Lung (tissue), 11 donors: ENCODE measurements at regions not wholly inside any gene's neighbourhood (a gene's known extent, or its start where the extent isn't known, plus 50 kb on each side); places are given as distances from the start of the nearest gene placed in this dataset.
A peak's percentile ranks its signal among the peaks of the same experiment; 100 is the strongest.

Experiments
- ATAC-seq: fragments of 200-7000 bp; cut with Tn5 transposase; one replicate; pipeline ENCODE4 v1.9.1; 2020; ENCODE audit warnings: moderate number of reproducible peaks; ENCODE audit not compliant: insufficient read depth, low FRiP score
- DNase-seq, 3 donors: peaks; one replicate each; pipeline ENCODE4 v3.0.0-alpha.2; 2013 to 2017
- H3K27ac ChIP-seq, 2 donors: one replicate each; pipeline ENCODE4 v1.5.1; 2013; ENCODE audit warnings: mild to moderate bottlenecking in 2 of 2, moderate library complexity in 2 of 2, control low read depth in 1 of 2, inconsistent platforms in 1 of 2, low read depth in 1 of 2, low read length in 1 of 2
- H3K27me3 ChIP-seq, 3 donors: one replicate each; pipeline ENCODE4 v1.5.1; 2013; ENCODE audit warnings: low read length in 2 of 3; ENCODE audit not compliant: control insufficient read depth in 3 of 3, insufficient read depth in 3 of 3
- H3K36me3 ChIP-seq, 4 donors: one replicate each; pipeline ENCODE4 v1.5.1; 2013; ENCODE audit warnings: low read length in 4 of 4, mild to moderate bottlenecking in 1 of 4, moderate library complexity in 1 of 4; ENCODE audit not compliant: control insufficient read depth in 4 of 4, insufficient read depth in 4 of 4
- H3K4me1 ChIP-seq, 5 donors: one replicate each; pipeline ENCODE4 v1.5.1; 2013; ENCODE audit warnings: low read length in 5 of 5, mild to moderate bottlenecking in 2 of 5, moderate library complexity in 1 of 5; ENCODE audit not compliant: control insufficient read depth in 5 of 5, insufficient read depth in 5 of 5
- H3K4me3 ChIP-seq: one replicate; pipeline ENCODE4 v1.5.1; 2013; ENCODE audit warnings: mild to moderate bottlenecking, control low read depth, moderate library complexity
- H3K9ac ChIP-seq, 2 donors: one replicate each; pipeline ENCODE4 v1.5.1; 2013; ENCODE audit warnings: low read length in 2 of 2, control low read depth in 1 of 2; ENCODE audit not compliant: insufficient read depth in 1 of 2
- H3K9me3 ChIP-seq, 4 donors: one replicate each; pipeline ENCODE4 v1.5.1; 2013; ENCODE audit warnings: low read length in 3 of 4, mild to moderate bottlenecking in 1 of 4, moderate library complexity in 1 of 4; ENCODE audit not compliant: control insufficient read depth in 4 of 4, insufficient read depth in 3 of 4
- WGBS, 2 donors: extraction: QIAGEN DNeasy Blood & Tissue Kit; methylation state at CpG; one replicate each; pipeline ENCODE4 v1.1.7; 2013; 5-methylcytosine and 5-hydroxymethylcytosine counted together
- TF ChIP-seq, protein P1 (sequence below): IDR thresholded peaks from 2 replicates; pipeline ENCODE4 v1.5.1; 2012; ENCODE audit warnings: mild to moderate bottlenecking; ENCODE audit errors: control extremely low read depth, extremely low read depth
- donor health status: control.
- donor health status: control.
- donor health status: Bipolar disorder and iron deficiency.
- donor health status: healthy.
- donor health status: DM: yes; HTN: yes; CAD: no.

DNA sequence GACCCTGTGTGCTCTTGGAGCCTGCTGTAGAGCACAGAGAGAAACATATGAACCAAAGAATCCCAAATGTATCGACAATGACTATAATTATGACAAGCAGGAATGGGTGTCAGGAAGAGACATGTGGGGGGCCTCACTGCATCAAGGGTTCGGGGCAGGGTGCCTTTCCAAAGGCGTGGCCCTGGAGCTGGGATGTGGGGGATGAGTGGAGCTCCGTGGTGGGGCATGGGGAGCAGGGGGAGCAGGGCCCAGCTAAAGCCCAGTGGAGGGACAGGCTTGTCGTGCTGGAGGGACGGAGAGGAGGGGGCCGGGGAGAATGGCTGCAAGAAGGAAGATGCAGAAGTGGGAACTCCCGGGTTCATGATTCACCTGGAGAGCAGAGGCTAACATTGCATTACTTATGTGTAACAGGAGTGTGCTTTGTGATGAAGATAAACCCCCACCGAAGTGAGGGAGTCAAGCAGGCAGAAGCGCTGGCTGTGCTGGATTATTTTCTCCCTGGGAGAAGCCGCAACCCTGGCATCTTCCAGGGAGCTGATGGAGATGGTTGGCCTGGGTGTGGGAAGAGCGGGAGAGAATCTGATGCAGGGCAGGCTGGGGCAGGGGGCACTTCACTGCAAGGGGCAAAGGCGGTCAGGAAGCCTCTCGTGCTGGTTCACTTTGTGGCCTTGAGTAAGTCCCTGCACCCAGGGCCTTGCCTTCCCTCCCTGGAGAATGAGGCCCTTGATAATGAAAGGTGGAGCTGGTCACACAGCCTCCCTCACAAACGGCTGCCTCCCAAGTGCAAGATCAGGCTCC lies 124.6 kb upstream of the RUNX3 start:
- Histone ChIP-seq H3K9me3 (no peaks in the 10 kb centered on the region), H3K4me1 (peaks cover 0 to 7% (median 0%) of the 10 kb centered on the region in 5 donors), H3K27ac (no peak overlapping the region), H3K36me3 (no peaks in the 10 kb centered on the region), H3K9ac (no peak overlapping the region), H3K27me3 (peaks cover 0 to 6% (median 4%) of the 10 kb centered on the region in 3 donors), H3K4me3 (no peak overlapping the region)
- TF ChIP-seq, protein P1, sequence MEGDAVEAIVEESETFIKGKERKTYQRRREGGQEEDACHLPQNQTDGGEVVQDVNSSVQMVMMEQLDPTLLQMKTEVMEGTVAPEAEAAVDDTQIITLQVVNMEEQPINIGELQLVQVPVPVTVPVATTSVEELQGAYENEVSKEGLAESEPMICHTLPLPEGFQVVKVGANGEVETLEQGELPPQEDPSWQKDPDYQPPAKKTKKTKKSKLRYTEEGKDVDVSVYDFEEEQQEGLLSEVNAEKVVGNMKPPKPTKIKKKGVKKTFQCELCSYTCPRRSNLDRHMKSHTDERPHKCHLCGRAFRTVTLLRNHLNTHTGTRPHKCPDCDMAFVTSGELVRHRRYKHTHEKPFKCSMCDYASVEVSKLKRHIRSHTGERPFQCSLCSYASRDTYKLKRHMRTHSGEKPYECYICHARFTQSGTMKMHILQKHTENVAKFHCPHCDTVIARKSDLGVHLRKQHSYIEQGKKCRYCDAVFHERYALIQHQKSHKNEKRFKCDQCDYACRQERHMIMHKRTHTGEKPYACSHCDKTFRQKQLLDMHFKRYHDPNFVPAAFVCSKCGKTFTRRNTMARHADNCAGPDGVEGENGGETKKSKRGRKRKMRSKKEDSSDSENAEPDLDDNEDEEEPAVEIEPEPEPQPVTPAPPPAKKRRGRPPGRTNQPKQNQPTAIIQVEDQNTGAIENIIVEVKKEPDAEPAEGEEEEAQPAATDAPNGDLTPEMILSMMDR = no peak
- ATAC-seq (no peak), DNase-seq (peak in 2 of 3 donors; percentile 13 to 27)
- 61 to 66% methylated on average over 15 of the region's 15 CpGs for WGBS, 2 donors

DNA sequence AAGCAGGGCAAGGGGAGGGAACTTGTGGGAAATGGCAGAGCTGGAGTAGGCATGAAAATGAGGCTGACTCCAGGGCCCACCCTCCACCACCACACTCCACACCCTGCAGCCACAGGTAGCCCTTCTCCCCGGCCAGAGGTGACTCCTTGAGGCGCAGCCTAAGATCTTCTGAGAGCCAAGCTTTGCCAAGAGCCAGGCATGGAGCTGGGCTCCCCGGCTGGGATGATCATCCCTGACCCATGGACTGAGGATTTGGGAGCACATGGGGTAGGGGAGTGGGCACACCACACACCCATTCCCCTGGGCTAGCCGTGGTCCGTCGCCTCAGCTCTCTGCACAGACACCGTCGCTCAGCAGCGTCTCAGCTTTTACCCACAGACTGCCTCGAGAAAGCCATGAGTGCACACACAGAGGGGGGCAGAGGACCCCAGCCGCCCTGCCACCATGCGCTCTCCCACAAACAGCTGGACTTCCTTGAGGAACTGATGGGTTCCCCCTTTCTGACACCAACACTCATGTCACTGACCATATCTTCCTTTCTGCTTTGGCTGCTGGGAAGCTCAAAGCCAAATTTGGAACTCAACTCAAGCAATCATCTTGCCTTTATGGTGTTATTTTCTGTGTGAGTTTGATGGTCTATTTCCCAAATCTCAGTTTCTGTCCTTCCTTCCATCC lies 123.6 kb upstream of the RUNX3 start:
- H3K27me3 ChIP-seq = peaks cover 0 to 6% (median 4%) of the 10 kb centered on the region in 3 donors
- peaks cover 0 to 7% (median 0%) of the 10 kb centered on the region in 5 donors for H3K4me1 ChIP-seq
- no peak overlapping the region for H3K4me3 ChIP-seq
- DNase-seq (no peak), ATAC-seq (no peak)
- no peak overlapping the region for H3K9ac ChIP-seq
- H3K36me3 ChIP-seq = no peaks in the 10 kb centered on the region
- WGBS, 2 donors = 57 to 79% methylated on average over 12 of the region's 12 CpGs
- H3K9me3 ChIP-seq = no peaks in the 10 kb centered on the region
- TF ChIP-seq, protein P1 = no peak
- no peak overlapping the region for H3K27ac ChIP-seq

DNA sequence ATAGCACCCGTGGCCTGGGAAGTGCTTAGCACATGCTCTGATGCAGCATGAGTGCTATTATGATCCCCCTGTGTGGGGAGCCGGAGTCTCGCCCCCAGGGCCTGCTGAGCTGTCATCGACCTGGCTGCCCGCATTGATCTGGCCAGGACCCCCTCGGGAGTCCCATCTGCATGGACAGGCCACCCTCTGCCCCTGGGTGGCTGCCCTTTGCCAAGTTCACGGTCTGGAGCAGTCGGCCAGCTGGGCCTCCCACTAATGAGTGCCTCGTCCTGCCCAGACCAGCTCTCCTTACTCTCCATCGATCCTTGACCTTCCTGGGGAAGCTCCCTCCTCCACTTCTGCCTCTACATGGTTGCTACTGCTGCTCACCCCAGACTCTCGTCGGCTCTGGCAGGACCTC lies 121.8 kb upstream of the RUNX3 start:
- no peak overlapping the region for H3K27ac ChIP-seq
- no peaks in the 10 kb centered on the region for H3K36me3 ChIP-seq
- TF ChIP-seq, protein P1 = no peak
- WGBS, 2 donors = 64 to 76% methylated on average over 12 of the region's 12 CpGs
- DNase-seq = no peak
- ATAC-seq = peak; percentile 11
- H3K4me1 ChIP-seq = peaks cover 0 to 7% (median 0%) of the 10 kb centered on the region in 5 donors
- peaks cover 0 to 4% (median 0%) of the 10 kb centered on the region in 3 donors for H3K27me3 ChIP-seq
- no peaks in the 10 kb centered on the region for H3K9me3 ChIP-seq
- H3K4me3 ChIP-seq = no peak overlapping the region
- no peak overlapping the region for H3K9ac ChIP-seq
